ENCODE measurements at regions not wholly inside any gene's neighbourhood (a gene's known extent, or its start where the extent isn't known, plus 50 kb on each side); places are given as distances from the start of the nearest gene placed in this dataset.

DNA sequence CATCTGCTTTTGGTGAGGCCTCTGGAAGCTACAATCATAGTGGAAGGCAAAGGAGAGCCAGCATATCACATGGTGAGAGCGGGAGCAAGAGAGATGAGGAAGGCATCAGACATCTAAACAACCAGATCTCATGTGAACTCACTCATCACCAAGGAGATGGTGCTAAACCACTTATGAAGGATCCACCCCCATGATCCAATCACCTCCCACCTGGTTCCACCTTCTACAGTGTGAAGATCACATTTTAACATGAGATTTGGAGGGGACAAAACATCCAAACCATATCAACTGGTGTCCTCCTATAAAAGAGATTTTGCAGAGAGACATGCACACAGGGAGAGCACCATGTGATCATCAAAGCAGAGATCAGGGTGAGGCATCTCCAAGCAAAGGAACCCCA is 578.6 kb downstream of the MATN1 start:
- 0% methylated on average over 1 of the region's 1 CpG for WGBS (ENCODE audit: missing lambda C conversion rate)
- H3K4me3 ChIP-seq: no peak overlapping the region
- TF ChIP-seq, protein P1, sequence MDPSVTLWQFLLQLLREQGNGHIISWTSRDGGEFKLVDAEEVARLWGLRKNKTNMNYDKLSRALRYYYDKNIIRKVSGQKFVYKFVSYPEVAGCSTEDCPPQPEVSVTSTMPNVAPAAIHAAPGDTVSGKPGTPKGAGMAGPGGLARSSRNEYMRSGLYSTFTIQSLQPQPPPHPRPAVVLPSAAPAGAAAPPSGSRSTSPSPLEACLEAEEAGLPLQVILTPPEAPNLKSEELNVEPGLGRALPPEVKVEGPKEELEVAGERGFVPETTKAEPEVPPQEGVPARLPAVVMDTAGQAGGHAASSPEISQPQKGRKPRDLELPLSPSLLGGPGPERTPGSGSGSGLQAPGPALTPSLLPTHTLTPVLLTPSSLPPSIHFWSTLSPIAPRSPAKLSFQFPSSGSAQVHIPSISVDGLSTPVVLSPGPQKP (IDR thresholded peaks at IDR 0.05; ENCODE audit: low read depth, low read length): no peak
- TF ChIP-seq HDAC2 (IDR thresholded peaks at IDR 0.05) (no peak), ATOH8 (CRISPR knock-in tag; IDR thresholded peaks at IDR 0.05; ENCODE audit: low read depth) (no peak)
- FAIRE-seq (no peak), DNase-seq (ENCODE audit: low read depth in 1 of 2, low spot score in 1 of 2) (no peak), ATAC-seq (no peak)
- ChIA-PET POLR2A (no interaction called here), CTCF (no interaction called here)
- H3K4me1 ChIP-seq: no peaks in the 10 kb centered on the region
- H3K4me2 ChIP-seq: no peak overlapping the region
- no peaks in the 10 kb centered on the region for H3K9me3 ChIP-seq
- H3K27ac ChIP-seq: no peak overlapping the region

DNA sequence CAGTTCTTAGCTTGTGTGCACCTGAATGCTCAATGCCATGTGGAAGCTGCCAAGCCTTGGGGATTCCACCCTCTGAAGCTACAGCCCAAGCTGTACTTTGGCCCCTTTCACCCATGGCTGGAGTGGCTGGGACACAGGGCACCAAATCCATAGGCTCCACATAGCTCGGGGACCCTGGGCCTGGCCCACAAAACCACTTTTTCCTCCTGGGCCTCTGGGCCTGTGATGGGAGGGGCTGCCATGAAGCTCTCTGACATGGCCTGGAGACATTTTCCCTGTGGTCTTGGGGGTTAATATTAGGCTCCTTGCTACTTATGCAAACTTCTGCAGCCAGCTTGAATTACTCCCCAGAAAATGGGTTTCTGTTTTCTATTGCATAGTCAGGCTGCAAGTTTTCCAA is 579.9 kb downstream of the MATN1 start:
- no peak for DNase-seq (ENCODE audit: low read depth in 1 of 2, low spot score in 1 of 2)
- CTCF ChIA-PET: no interaction called here
- no peak for ATAC-seq
- WGBS (ENCODE audit: missing lambda C conversion rate): 0% methylated on average over 1 of the region's 1 CpG
- no peak for FAIRE-seq
- H3K4me2 ChIP-seq: no peak overlapping the region
- POLR2A ChIA-PET: no interaction called here
- no peak overlapping the region for H3K27ac ChIP-seq
- H3K9me3 ChIP-seq: no peaks in the 10 kb centered on the region
- H3K4me3 ChIP-seq: no peak overlapping the region
- no peak for TF ChIP-seq NR3C1 (IDR thresholded peaks at IDR 0.05)
- TF ChIP-seq CEBPB (IDR thresholded peaks at IDR 0.05): no peak
- no peak for TF ChIP-seq ZSCAN20 (CRISPR knock-in tag; IDR thresholded peaks at IDR 0.05)
- TF ChIP-seq SREBF2 (IDR thresholded peaks at IDR 0.05): no peak
- no peak for TF ChIP-seq JUNB (IDR thresholded peaks at IDR 0.05)
- no peak for TF ChIP-seq CHD4 (IDR thresholded peaks at IDR 0.05; ENCODE audit: borderline replicate concordance)
- no peak for TF ChIP-seq CBX8 (IDR thresholded peaks at IDR 0.05)
- no peak for TF ChIP-seq MYC (IDR thresholded peaks at IDR 0.05; ENCODE audit: borderline replicate concordance, low read length)
- TF ChIP-seq HES2 (IDR thresholded peaks at IDR 0.05): no peak
- TF ChIP-seq REST (IDR thresholded peaks at IDR 0.05): no peak
- TF ChIP-seq HOXB13 (CRISPR knock-in tag; IDR thresholded peaks at IDR 0.05; ENCODE audit: low read depth): no peak
- TF ChIP-seq NPAS2 (CRISPR knock-in tag; IDR thresholded peaks at IDR 0.05; ENCODE audit: borderline replicate concordance): no peak
- no peak for TF ChIP-seq RARB (CRISPR knock-in tag; IDR thresholded peaks at IDR 0.05)
- no peak for TF ChIP-seq TFCP2L1 (CRISPR knock-in tag; IDR thresholded peaks at IDR 0.05)
- TF ChIP-seq ATOH8 (CRISPR knock-in tag; IDR thresholded peaks at IDR 0.05; ENCODE audit: low read depth): no peak
- no peak for TF ChIP-seq CBX2 (IDR thresholded peaks at IDR 0.05; ENCODE audit: borderline replicate concordance, low read depth)
- no peak for TF ChIP-seq EP300 (IDR thresholded peaks at IDR 0.05)
- no peak for TF ChIP-seq ZNF302 (CRISPR knock-in tag; IDR thresholded peaks at IDR 0.05)
- no peak for TF ChIP-seq CHD2 (IDR thresholded peaks at IDR 0.05; ENCODE audit: low read length, partially characterized antibody)
- H3K4me1 ChIP-seq: no peaks in the 10 kb centered on the region
